ENCODE measurements at regions not wholly inside any gene's neighbourhood (a gene's known extent, or its start where the extent isn't known, plus 50 kb on each side); places are given as distances from the start of the nearest gene placed in this dataset.

GRCh38 chr20:6265204-6265904, 142.5 kb upstream of the FERMT1 start:
- Mint-ChIP-seq H3K4me1 (ENCODE audit: low read depth, unreplicated experiment) (peaks cover 1% of the 10 kb centered on the region), H3K27ac (ENCODE audit: unreplicated experiment) (no peak overlapping the region), H3K9me3 (ENCODE audit: unreplicated experiment) (no peaks in the 10 kb centered on the region), H3K4me3 (ENCODE audit: unreplicated experiment) (no peak overlapping the region), H3K27me3 (ENCODE audit: low read depth, unreplicated experiment) (no peaks in the 10 kb centered on the region), H3K36me3 (ENCODE audit: low read depth, unreplicated experiment) (no peaks in the 10 kb centered on the region)
- DNase-seq (ENCODE audit: low read depth) (peak; percentile 85), FAIRE-seq (peak; percentile 55)
- H4K20me1 ChIP-seq (ENCODE audit: insufficient read depth, low read length), result no peaks in the 10 kb centered on the region
- peak overlapping the region; percentile 44 for H2AFZ ChIP-seq (ENCODE audit: low read depth, low read length)
- H3K27ac ChIP-seq (ENCODE audit: low read depth, low read length), result peak overlapping the region; percentile 19
- H3K4me3 ChIP-seq (ENCODE audit: insufficient read depth, low read depth, low read length), result no peak overlapping the region
- peak overlapping the region; percentile 53 for H3K9ac ChIP-seq (ENCODE audit: low read length)
- H3K9me3 ChIP-seq (ENCODE audit: insufficient read depth, low read depth, low read length), result no peaks in the 10 kb centered on the region
- H3K4me1 ChIP-seq (ENCODE audit: insufficient read depth, low read length), result peaks cover 6% of the 10 kb centered on the region
- H3K4me2 ChIP-seq (ENCODE audit: low read length), result peak overlapping the region; percentile 66
- H3K79me2 ChIP-seq (ENCODE audit: insufficient read depth, low read length), result no peaks in the 10 kb centered on the region
- TF ChIP-seq EZH2 (IDR thresholded peaks at IDR 0.05; ENCODE audit: insufficient read depth, low read length), result no peak
- TF ChIP-seq, protein P1, sequence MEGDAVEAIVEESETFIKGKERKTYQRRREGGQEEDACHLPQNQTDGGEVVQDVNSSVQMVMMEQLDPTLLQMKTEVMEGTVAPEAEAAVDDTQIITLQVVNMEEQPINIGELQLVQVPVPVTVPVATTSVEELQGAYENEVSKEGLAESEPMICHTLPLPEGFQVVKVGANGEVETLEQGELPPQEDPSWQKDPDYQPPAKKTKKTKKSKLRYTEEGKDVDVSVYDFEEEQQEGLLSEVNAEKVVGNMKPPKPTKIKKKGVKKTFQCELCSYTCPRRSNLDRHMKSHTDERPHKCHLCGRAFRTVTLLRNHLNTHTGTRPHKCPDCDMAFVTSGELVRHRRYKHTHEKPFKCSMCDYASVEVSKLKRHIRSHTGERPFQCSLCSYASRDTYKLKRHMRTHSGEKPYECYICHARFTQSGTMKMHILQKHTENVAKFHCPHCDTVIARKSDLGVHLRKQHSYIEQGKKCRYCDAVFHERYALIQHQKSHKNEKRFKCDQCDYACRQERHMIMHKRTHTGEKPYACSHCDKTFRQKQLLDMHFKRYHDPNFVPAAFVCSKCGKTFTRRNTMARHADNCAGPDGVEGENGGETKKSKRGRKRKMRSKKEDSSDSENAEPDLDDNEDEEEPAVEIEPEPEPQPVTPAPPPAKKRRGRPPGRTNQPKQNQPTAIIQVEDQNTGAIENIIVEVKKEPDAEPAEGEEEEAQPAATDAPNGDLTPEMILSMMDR (IDR thresholded peaks at IDR 0.05; ENCODE audit: insufficient read depth, low read depth, low read length), result peak; percentile 54
- no peaks in the 10 kb centered on the region for H3K27me3 ChIP-seq (ENCODE audit: insufficient read depth, low read length)
- H3K36me3 ChIP-seq (ENCODE audit: insufficient read depth, low read length), result no peaks in the 10 kb centered on the region

DNA sequence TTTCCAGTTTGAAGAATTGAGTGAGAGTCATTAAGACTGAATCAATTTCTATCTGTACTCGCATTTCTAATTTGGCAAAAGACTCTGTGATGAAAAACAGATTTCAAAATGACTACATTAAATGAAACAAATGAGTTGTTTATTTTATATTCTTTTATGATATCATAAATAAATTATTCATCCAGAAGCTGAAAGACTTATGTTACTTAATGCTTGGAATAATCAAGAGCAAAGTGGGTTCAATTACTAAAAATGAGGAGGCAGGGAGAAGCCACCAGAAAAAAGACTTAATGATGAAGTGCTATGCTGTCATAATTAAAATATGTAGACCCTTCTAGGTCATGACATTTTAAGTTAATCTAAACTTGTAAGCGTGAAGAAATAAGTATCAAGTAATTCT, 130.6 kb upstream of the FERMT1 start:
- no peak overlapping the region for H3K4me3 Mint-ChIP-seq (ENCODE audit: unreplicated experiment)
- no peaks in the 10 kb centered on the region for H4K20me1 ChIP-seq (ENCODE audit: insufficient read depth, low read length)
- FAIRE-seq, result no peak
- DNase-seq (ENCODE audit: low read depth), result no peak
- H3K36me3 ChIP-seq (ENCODE audit: insufficient read depth, low read length), result no peaks in the 10 kb centered on the region
- no peak overlapping the region for H3K27ac Mint-ChIP-seq (ENCODE audit: unreplicated experiment)
- H3K4me2 ChIP-seq (ENCODE audit: low read length), result no peak overlapping the region
- no peaks in the 10 kb centered on the region for H3K4me1 ChIP-seq (ENCODE audit: insufficient read depth, low read length)
- H3K4me3 ChIP-seq (ENCODE audit: insufficient read depth, low read depth, low read length), result no peak overlapping the region
- peaks cover 6% of the 10 kb centered on the region for H3K27me3 Mint-ChIP-seq (ENCODE audit: low read depth, unreplicated experiment)
- H3K9me3 ChIP-seq (ENCODE audit: insufficient read depth, low read depth, low read length), result no peaks in the 10 kb centered on the region
- no peak overlapping the region for H3K27ac ChIP-seq (ENCODE audit: low read depth, low read length)
- H3K79me2 ChIP-seq (ENCODE audit: insufficient read depth, low read length), result no peaks in the 10 kb centered on the region
- no peaks in the 10 kb centered on the region for H3K4me1 Mint-ChIP-seq (ENCODE audit: low read depth, unreplicated experiment)
- no peaks in the 10 kb centered on the region for H3K9me3 Mint-ChIP-seq (ENCODE audit: unreplicated experiment)
- TF ChIP-seq, protein P1 (IDR thresholded peaks at IDR 0.05; ENCODE audit: insufficient read depth, low read depth, low read length), result no peak
- TF ChIP-seq EZH2 (IDR thresholded peaks at IDR 0.05; ENCODE audit: insufficient read depth, low read length), result no peak
- H3K9ac ChIP-seq (ENCODE audit: low read length), result no peak overlapping the region
- H2AFZ ChIP-seq (ENCODE audit: low read depth, low read length), result no peak overlapping the region
- H3K27me3 ChIP-seq (ENCODE audit: insufficient read depth, low read length), result no peaks in the 10 kb centered on the region
- H3K36me3 Mint-ChIP-seq (ENCODE audit: low read depth, unreplicated experiment), result no peaks in the 10 kb centered on the region

DNA sequence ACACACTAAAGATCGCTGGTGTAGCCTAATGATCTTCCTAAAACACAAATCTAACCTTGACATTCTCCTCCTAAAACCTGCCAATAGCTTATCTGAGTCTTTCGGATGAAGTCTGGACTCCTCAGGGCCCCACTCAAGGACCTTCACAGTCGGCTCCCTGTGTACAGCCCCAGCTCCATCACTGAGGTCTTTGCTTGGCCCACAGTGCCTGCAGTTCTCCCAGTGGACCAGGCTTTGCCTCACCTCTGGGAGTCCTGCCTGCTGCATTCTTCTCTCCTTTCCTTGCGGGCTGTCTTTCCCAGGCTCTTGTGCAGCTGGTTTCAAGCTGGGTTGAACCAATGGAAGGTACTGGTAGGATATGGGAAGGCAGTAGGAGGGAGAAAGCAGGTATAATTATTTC, 122.6 kb upstream of the FERMT1 start:
- no peak overlapping the region for H3K4me2 ChIP-seq (ENCODE audit: low read length)
- Mint-ChIP-seq H3K27me3 (ENCODE audit: low read depth, unreplicated experiment) (no peaks in the 10 kb centered on the region), H3K27ac (ENCODE audit: unreplicated experiment) (no peak overlapping the region), H3K36me3 (ENCODE audit: low read depth, unreplicated experiment) (no peaks in the 10 kb centered on the region), H3K9me3 (ENCODE audit: unreplicated experiment) (no peaks in the 10 kb centered on the region), H3K4me3 (ENCODE audit: unreplicated experiment) (no peak overlapping the region), H3K4me1 (ENCODE audit: low read depth, unreplicated experiment) (no peaks in the 10 kb centered on the region)
- FAIRE-seq (no peak), DNase-seq (ENCODE audit: low read depth) (no peak)
- no peaks in the 10 kb centered on the region for H3K27me3 ChIP-seq (ENCODE audit: insufficient read depth, low read length)
- H3K9ac ChIP-seq (ENCODE audit: low read length), result no peak overlapping the region
- H4K20me1 ChIP-seq (ENCODE audit: insufficient read depth, low read length), result no peaks in the 10 kb centered on the region
- TF ChIP-seq, protein P1 (IDR thresholded peaks at IDR 0.05; ENCODE audit: insufficient read depth, low read depth, low read length), result no peak
- no peak for TF ChIP-seq EZH2 (IDR thresholded peaks at IDR 0.05; ENCODE audit: insufficient read depth, low read length)
- no peak overlapping the region for H3K27ac ChIP-seq (ENCODE audit: low read depth, low read length)
- no peaks in the 10 kb centered on the region for H3K4me1 ChIP-seq (ENCODE audit: insufficient read depth, low read length)
- no peak overlapping the region for H2AFZ ChIP-seq (ENCODE audit: low read depth, low read length)
- H3K4me3 ChIP-seq (ENCODE audit: insufficient read depth, low read depth, low read length), result no peak overlapping the region
- no peaks in the 10 kb centered on the region for H3K9me3 ChIP-seq (ENCODE audit: insufficient read depth, low read depth, low read length)
- no peaks in the 10 kb centered on the region for H3K36me3 ChIP-seq (ENCODE audit: insufficient read depth, low read length)
- H3K79me2 ChIP-seq (ENCODE audit: insufficient read depth, low read length), result no peaks in the 10 kb centered on the region

Measured in astrocyte (in vitro differentiated cells and primary cell).